Ureter (tissue), 1 donor: ENCODE measurements at regions not wholly inside any gene's neighbourhood (a gene's known extent, or its start where the extent isn't known, plus 50 kb on each side); places are given as distances from the start of the nearest gene placed in this dataset.
A peak's percentile ranks its signal among the peaks of the same experiment; 100 is the strongest.

Source experiments
- DNase-seq: peaks from one replicate; pipeline ENCODE4 v3.0.0-alpha.2; 2020; ENCODE audit warnings: low spot score
- donor health status: DM: yes; HTN: yes; CAD: no.

DNA sequence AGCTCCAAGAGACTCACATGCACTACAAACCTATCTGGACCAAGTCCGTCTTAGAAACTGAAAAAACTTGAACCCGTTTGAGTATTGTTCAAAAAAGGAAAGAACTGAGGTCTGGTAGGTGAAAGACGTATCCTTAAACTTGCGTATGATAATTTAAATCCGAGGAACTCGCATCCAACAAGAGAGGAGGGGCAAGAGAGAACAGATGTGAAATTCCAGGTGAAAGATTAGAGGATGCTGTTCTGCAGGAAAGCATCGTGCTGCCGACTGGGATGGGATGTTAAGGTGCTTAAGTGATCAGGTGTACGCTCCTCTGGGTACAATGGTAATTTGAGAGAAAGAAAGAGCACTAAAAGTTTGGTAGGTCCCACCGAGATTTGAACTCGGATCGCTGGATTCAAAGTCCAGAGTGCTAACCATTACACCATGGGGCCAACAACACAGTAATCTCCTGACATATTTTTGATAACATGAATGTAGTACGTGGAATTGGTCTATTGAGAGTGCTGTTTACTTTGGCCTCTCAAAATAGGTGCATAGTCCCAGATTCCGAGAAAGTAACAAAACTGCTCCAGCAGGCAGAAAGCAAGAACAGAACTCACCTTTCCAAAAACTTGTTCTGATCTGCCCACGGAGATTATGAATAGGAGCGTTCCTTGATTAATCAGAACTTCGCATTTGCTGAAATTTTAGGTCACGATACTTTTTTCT lies 53.5 kb upstream of the BTN3A2 start:
- DNase-seq, result no peak

GRCh38 chr6:26312096-26312463 lies 52.9 kb upstream of the BTN3A2 start:
- no peak for DNase-seq

- DNase-seq, result peak; percentile 89
Observed at GRCh38 chr6:26312501-26313397, 52.2 kb upstream of the BTN3A2 start.
